ENCODE measurements at regions not wholly inside any gene's neighbourhood (a gene's known extent, or its start where the extent isn't known, plus 50 kb on each side); places are given as distances from the start of the nearest gene placed in this dataset.

DNA sequence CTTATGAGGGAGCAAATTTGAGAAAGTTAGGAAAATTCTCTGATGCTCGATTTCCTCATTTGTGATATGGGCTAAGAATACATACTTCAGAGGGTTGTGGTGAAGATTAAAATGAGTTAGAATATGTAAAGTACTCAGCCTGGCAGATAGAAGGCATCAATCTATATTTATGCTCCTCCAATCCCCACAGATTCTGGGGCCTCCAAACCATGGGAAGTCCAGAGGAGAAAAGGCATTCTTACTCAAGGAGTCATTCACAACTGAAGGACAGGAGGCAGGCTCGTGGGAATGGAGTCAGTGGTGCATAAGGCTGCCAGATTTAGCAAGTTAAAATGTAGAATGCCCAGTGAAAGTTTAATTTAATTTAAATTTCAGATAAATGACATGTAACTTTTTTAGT is 330.0 kb upstream of the POU3F1 start:
- TF ChIP-seq YY1 (IDR thresholded peaks at IDR 0.05; ENCODE audit: insufficient read depth, insufficient read length): no peak
- no peak for TF ChIP-seq SUZ12 (IDR thresholded peaks at IDR 0.05; ENCODE audit: extremely low read depth, insufficient read depth, insufficient read length)
